ENCODE measurements at regions not wholly inside any gene's neighbourhood (a gene's known extent, or its start where the extent isn't known, plus 50 kb on each side); places are given as distances from the start of the nearest gene placed in this dataset.

- ChIA-PET CTCF (no interaction called here), POLR2A (ENCODE audit: low non-redundant PET) (no interaction called here)
- no peak overlapping the region for H3K27ac ChIP-seq
- no peak for TF ChIP-seq CTCF (conservative IDR thresholded peaks at IDR 0.05; ENCODE audit: low read depth)
- DNase-seq (ENCODE audit: low spot score): no peak
Measured at GRCh38 chr2:102078773-102079172, 63.8 kb upstream of the IL1R1 start.

GRCh38 chr2:102080451-102081242 is 61.9 kb upstream of the IL1R1 start:
- POLR2A ChIA-PET (ENCODE audit: low non-redundant PET): no interaction called here
- H3K27ac ChIP-seq: no peak overlapping the region
- no peak for DNase-seq (ENCODE audit: low spot score)

GRCh38 chr2:102081243-102081522 is 61.4 kb upstream of the IL1R1 start:
- DNase-seq (ENCODE audit: low spot score): no peak
- H3K27ac ChIP-seq: no peak overlapping the region
- TF ChIP-seq CTCF (conservative IDR thresholded peaks at IDR 0.05; ENCODE audit: low read depth): no peak
- ChIA-PET CTCF (no interaction called here), POLR2A (ENCODE audit: low non-redundant PET) (no interaction called here)

More at GRCh38 chr2:102080451-102081242, 61.9 kb upstream of the IL1R1 start:
- CTCF ChIA-PET: no interaction called here
- no peak for TF ChIP-seq CTCF (conservative IDR thresholded peaks at IDR 0.05; ENCODE audit: low read depth)

DNA sequence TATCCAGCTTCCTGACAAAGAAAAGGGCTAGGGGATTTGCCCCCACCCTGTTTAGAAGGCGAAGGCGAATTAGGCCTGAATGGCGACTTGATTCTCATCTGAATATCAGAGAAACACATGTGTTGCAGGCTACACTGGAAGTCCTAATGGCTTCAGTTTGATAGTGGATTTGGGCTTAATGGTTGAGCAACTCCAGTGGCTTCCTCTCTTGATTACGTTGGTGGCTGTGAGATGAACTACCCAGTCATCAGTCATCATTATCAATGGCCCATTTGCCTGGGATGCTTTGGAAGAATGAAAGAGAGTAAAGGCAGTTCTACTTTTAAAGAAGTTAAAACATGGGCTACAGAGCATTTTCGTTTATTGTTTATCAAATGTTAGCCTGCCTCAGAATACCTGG is 60.9 kb upstream of the IL1R1 start:
- H3K27ac ChIP-seq: no peak overlapping the region
- no peak for DNase-seq (ENCODE audit: low spot score)
- CTCF ChIA-PET: no interaction called here
- POLR2A ChIA-PET (ENCODE audit: low non-redundant PET): no interaction called here
- no peak for TF ChIP-seq CTCF (conservative IDR thresholded peaks at IDR 0.05; ENCODE audit: low read depth)

DNA sequence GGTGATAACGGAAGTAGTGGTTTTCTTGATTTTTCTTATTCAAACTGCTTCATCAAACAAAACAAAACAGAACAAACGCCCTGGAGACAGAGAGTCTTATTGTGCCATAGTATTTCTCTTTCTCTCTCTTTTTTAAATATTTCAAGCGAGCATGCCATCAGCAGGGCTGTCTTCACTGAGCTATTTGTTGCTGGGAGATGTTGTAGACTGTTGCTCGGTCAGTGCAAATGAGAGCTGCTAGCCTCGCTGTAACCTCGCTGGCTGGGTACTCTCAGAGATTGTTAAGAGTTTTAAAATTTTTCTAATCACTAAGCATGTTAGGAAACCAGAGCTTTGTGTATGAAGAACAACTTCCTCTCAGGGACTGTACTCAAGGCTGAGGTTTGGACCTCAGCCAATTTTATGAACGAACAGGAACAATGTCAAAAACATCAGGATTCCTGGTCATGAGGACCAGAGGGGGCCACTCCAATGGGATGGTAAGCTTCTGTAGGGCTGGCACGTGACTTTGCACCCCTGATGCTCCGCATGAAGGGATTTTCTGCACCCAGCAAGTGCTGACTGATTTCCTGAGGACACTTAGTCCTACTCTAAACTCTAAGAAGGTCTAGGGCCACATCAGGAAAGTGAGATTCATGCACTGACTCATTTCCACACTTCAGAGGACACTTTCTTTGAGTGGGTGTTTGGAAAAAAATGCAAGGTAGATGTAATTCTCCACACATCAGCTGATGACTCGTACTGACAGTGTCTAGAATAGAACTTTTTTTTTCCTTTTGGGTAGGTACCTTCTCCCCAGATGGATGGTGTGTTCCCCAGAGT is 59.8 kb upstream of the IL1R1 start:
- ChIA-PET POLR2A (ENCODE audit: low non-redundant PET) (no interaction called here), CTCF (no interaction called here)
- no peak for DNase-seq (ENCODE audit: low spot score)
- H3K27ac ChIP-seq: no peak overlapping the region
- TF ChIP-seq CTCF (conservative IDR thresholded peaks at IDR 0.05; ENCODE audit: low read depth): no peak

DNA sequence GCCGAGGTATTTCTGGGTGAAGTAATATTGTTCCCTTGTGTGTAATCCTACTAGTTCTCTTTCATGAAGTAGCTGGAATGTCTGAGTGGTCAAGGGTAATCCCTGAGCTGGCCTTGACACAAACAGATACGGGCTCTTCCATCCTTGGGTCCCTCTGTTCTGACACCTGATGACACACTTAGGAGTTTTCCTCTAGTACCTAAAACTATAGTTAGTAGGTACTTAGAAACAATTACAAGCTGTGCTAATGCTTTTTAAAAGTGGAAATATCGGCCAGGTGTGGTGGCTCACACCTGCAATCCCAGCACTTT is 59.2 kb upstream of the IL1R1 start:
- POLR2A ChIA-PET (ENCODE audit: low non-redundant PET): no interaction called here

More for the DNA sequence above, 59.2 kb upstream of the IL1R1 start:
- no peak for DNase-seq (ENCODE audit: low spot score)
- no peak for TF ChIP-seq CTCF (conservative IDR thresholded peaks at IDR 0.05; ENCODE audit: low read depth)
- H3K27ac ChIP-seq: no peak overlapping the region
- CTCF ChIA-PET: no interaction called here
